H1 (cell line): ENCODE measurements at regions not wholly inside any gene's neighbourhood (a gene's known extent, or its start where the extent isn't known, plus 50 kb on each side); places are given as distances from the start of the nearest gene placed in this dataset.
A peak's percentile ranks its signal among the peaks of the same experiment; 100 is the strongest.

Experiments used
- CTCF ChIA-PET: fragments of 300-600 bp; sonication (Branson Sonifier 250); formaldehyde crosslinking; loops from one replicate; lab custom pipeline; 2021; ENCODE audit not compliant: partially characterized antibody; lab: Charles Lee
- POLR2A ChIA-PET: fragments of 300-600 bp; sonication (Branson Sonifier 250); formaldehyde crosslinking; loops from one replicate; lab custom pipeline; 2021; ENCODE audit warnings: inconsistent platforms; ENCODE audit not compliant: partially characterized antibody; lab: Charles Lee
- DNase-seq, 2 experiments: peaks; one replicate each; pipeline versions ENCODE4 v3.0.0 to v3.0.0-alpha.2; 2010 to 2022; ENCODE audit warnings: low spot score in 2 of 2, low read depth in 1 of 2, mixed read lengths in 1 of 2
- FAIRE-seq: peaks from 2 replicates; lab custom pipeline; 2011; peaks lifted over from hg19 to GRCh38; lab: Jason Lieb, UNC
- H2AFZ ChIP-seq: 2 replicates; pipeline ENCODE4 v1.8.1; 2012; ENCODE audit warnings: low read length, inconsistent platforms
- H2AK5ac ChIP-seq: 2 replicates; pipeline ENCODE4 v1.6.1; 2013; ENCODE audit warnings: low read depth, low read length
- H2BK120ac ChIP-seq: replicated peaks from 2 replicates; pipeline ENCODE3; 2013; ENCODE audit warnings: low read depth, low read length, inconsistent platforms
- H2BK12ac ChIP-seq: 2 replicates; pipeline ENCODE4 v1.6.1; 2013; ENCODE audit warnings: low read depth, low read length
- H2BK15ac ChIP-seq: 2 replicates; pipeline ENCODE4 v1.6.1; 2013; ENCODE audit warnings: low read length
- H2BK20ac ChIP-seq: 2 replicates; pipeline ENCODE4 v1.6.1; 2013; ENCODE audit warnings: low read length
- H2BK5ac ChIP-seq: 2 replicates; pipeline ENCODE4 v1.6.1; 2013; ENCODE audit warnings: low read depth, low read length
- H3K14ac ChIP-seq: 2 replicates; pipeline ENCODE4 v1.6.1; 2013; ENCODE audit warnings: inconsistent platforms; ENCODE audit not compliant: insufficient read length
- H3K18ac ChIP-seq: 2 replicates; pipeline ENCODE4 v1.6.1; 2013; ENCODE audit warnings: low read length; ENCODE audit errors: extremely low read depth
- H3K23ac ChIP-seq: 2 replicates; pipeline ENCODE4 v1.6.1; 2013; ENCODE audit warnings: inconsistent platforms; ENCODE audit not compliant: insufficient read length
- H3K23me2 ChIP-seq: 2 replicates; pipeline ENCODE4 v1.6.1; 2013; ENCODE audit warnings: low read depth, low read length
- H3K27ac ChIP-seq: 2 replicates; pipeline ENCODE4 v1.6.1; 2011; ENCODE audit warnings: low read depth, low read length, inconsistent platforms
- H3K27me3 ChIP-seq, 4 experiments: replicated peaks in 1 of 4; 1 replicate in 1 of 4; 2 replicates in 3 of 4; pipeline versions ENCODE4 v1.6.1 to v1.8.1; 2011 to 2013; ENCODE audit warnings: low read length in 3 of 4, mild to moderate bottlenecking in 3 of 4, inconsistent platforms in 2 of 4, mixed read lengths in 2 of 4, moderate library complexity in 1 of 4; ENCODE audit not compliant: control insufficient read depth in 3 of 4, insufficient read depth in 3 of 4; ENCODE audit errors: extremely low read depth in 1 of 4
- H3K36me3 ChIP-seq, 4 experiments: 2 replicates each; pipeline versions ENCODE4 v1.6.1 to v1.8.1; 2011 to 2013; ENCODE audit warnings: mild to moderate bottlenecking in 4 of 4, low read length in 3 of 4, moderate library complexity in 2 of 4, control low read depth in 1 of 4, inconsistent platforms in 1 of 4; ENCODE audit not compliant: insufficient read depth in 4 of 4, control insufficient read depth in 2 of 4
- H3K4ac ChIP-seq: replicated peaks from 2 replicates; pipeline ENCODE3; 2013; ENCODE audit warnings: low read length, low read depth, mixed read lengths, inconsistent platforms; ENCODE audit not compliant: insufficient read length
- H3K4me1 ChIP-seq, 4 experiments: replicated peaks in 1 of 4; 1 replicate in 1 of 4; 2 replicates in 3 of 4; pipeline versions ENCODE4 v1.6.1 to v1.8.1; 2011 to 2013; ENCODE audit warnings: low read length in 3 of 4, inconsistent platforms in 2 of 4, mixed read lengths in 1 of 4; ENCODE audit not compliant: insufficient read depth in 4 of 4, control insufficient read depth in 3 of 4
- H3K4me2 ChIP-seq, 2 experiments: 2 replicates each; pipeline versions ENCODE4 v1.6.1 to v1.8.1; 2011 to 2013; ENCODE audit warnings: low read depth in 2 of 2, low read length in 2 of 2, control low read depth in 1 of 2, inconsistent platforms in 1 of 2, mild to moderate bottlenecking in 1 of 2; ENCODE audit not compliant: insufficient read depth in 1 of 2
- H3K4me3 ChIP-seq, 4 experiments: fragments of 200-600, 300-600 bp in 1 of 4; sonication (generic), shearing (Covaris generic), sonication (Bioruptor Twin) in 1 of 4; 2 replicates each; pipeline versions ENCODE4 v1.5.1 to v1.8.1; 2011 to 2016; ENCODE audit warnings: low read length in 4 of 4, low read depth in 3 of 4, control low read depth in 2 of 4, inconsistent platforms in 2 of 4, mild to moderate bottlenecking in 2 of 4, mixed read lengths in 1 of 4, moderate library complexity in 1 of 4; ENCODE audit not compliant: insufficient read depth in 2 of 4; ENCODE audit errors: extremely low read depth in 1 of 4
- H3K56ac ChIP-seq: replicated peaks from 2 replicates; pipeline ENCODE3; 2013; ENCODE audit warnings: low read depth, mild to moderate bottlenecking, mixed read lengths, low read length, inconsistent platforms; ENCODE audit not compliant: insufficient read length
- H3K79me1 ChIP-seq: 2 replicates; pipeline ENCODE4 v1.6.1; 2013; ENCODE audit warnings: low read depth, low read length, control low read depth
- H3K79me2 ChIP-seq, 2 experiments: 2 replicates each; pipeline versions ENCODE4 v1.6.1 to v1.8.1; 2012 to 2013; ENCODE audit warnings: low read length in 2 of 2, mild to moderate bottlenecking in 2 of 2, inconsistent platforms in 1 of 2; ENCODE audit not compliant: insufficient read depth in 2 of 2, control insufficient read depth in 1 of 2
- H3K9ac ChIP-seq, 4 experiments: replicated peaks in 1 of 4; 1 replicate in 1 of 4; 2 replicates in 3 of 4; pipeline versions ENCODE4 v1.6.1 to v1.8.1; 2011 to 2013; ENCODE audit warnings: low read depth in 3 of 4, low read length in 3 of 4, control low read depth in 2 of 4, mild to moderate bottlenecking in 2 of 4, moderate library complexity in 2 of 4, inconsistent platforms in 1 of 4; ENCODE audit errors: extremely low read depth in 1 of 4
- H3K9me3 ChIP-seq, 2 experiments: 2 replicates each; pipeline versions ENCODE4 v1.6.1 to v1.8.1; 2012 to 2013; ENCODE audit warnings: mild to moderate bottlenecking in 2 of 2, moderate library complexity in 2 of 2, control low read depth in 1 of 2, inconsistent platforms in 1 of 2, low read depth in 1 of 2, low read length in 1 of 2, mixed read lengths in 1 of 2; ENCODE audit not compliant: insufficient read depth in 2 of 2
- H4K20me1 ChIP-seq, 2 experiments: replicated peaks in 1 of 2; 2 replicates each; pipeline versions ENCODE3 to v1.8.1; 2011 to 2013; ENCODE audit warnings: inconsistent platforms in 2 of 2, low read length in 2 of 2, mild to moderate bottlenecking in 1 of 2; ENCODE audit not compliant: insufficient read depth in 2 of 2, control insufficient read depth in 1 of 2
- H4K5ac ChIP-seq: 2 replicates; pipeline ENCODE4 v1.6.1; 2013; ENCODE audit warnings: low read length, low read depth, mixed read lengths, inconsistent platforms; ENCODE audit not compliant: insufficient read length
- H4K8ac ChIP-seq: 2 replicates; pipeline ENCODE4 v1.8.0; 2013; ENCODE audit warnings: mild to moderate bottlenecking, moderate library complexity, low read length, inconsistent platforms; ENCODE audit not compliant: insufficient read depth; ENCODE audit errors: extremely low read depth
- H4K91ac ChIP-seq: replicated peaks from 2 replicates; pipeline ENCODE3; 2013; ENCODE audit warnings: low read length, mixed read lengths, inconsistent platforms; ENCODE audit not compliant: insufficient read length
- ATF2 ChIP-seq: IDR thresholded peaks from 2 replicates; pipeline ENCODE4 v1.6.1; 2012; ENCODE audit warnings: low read length, inconsistent platforms
- BCL11A ChIP-seq, 2 experiments: IDR thresholded peaks; one replicate each; pipeline ENCODE4 v1.6.1; 2011; ENCODE audit warnings: low read depth in 2 of 2, low read length in 2 of 2, mild to moderate bottlenecking in 2 of 2
- CTBP2 ChIP-seq: IDR thresholded peaks from 2 replicates; pipeline ENCODE4 v1.7.0; 2011; ENCODE audit warnings: borderline replicate concordance, mild to moderate bottlenecking, moderate library complexity, mixed read lengths, low read length; ENCODE audit not compliant: insufficient read depth, insufficient read length
- CTCF ChIP-seq, 3 experiments: IDR thresholded peaks; 1 replicate in 2 of 3; 2 replicates in 1 of 3; pipeline versions ENCODE4 v1.5.1 to v1.6.1; 2011; ENCODE audit warnings: low read length in 3 of 3, mild to moderate bottlenecking in 3 of 3, inconsistent platforms in 2 of 3, low read depth in 1 of 3, moderate library complexity in 1 of 3; ENCODE audit not compliant: insufficient read depth in 1 of 3; ENCODE audit errors: control extremely low read depth in 1 of 3
- MAX ChIP-seq: IDR thresholded peaks from 2 replicates; pipeline ENCODE4 v1.6.1; 2012; ENCODE audit warnings: inconsistent platforms
- SAP30 ChIP-seq: fragments of 300-600 bp; sonication (generic); IDR thresholded peaks from 2 replicates; pipeline ENCODE4 v1.7.1; 2012; ENCODE audit warnings: low read length, moderate library complexity, mild to moderate bottlenecking, inconsistent platforms; ENCODE audit not compliant: insufficient read depth, insufficient replicate concordance
- SP4 ChIP-seq: IDR thresholded peaks from 2 replicates; pipeline ENCODE4 v1.6.1; 2012; ENCODE audit warnings: low read length, inconsistent platforms
- TAF7 ChIP-seq: optimal IDR thresholded peaks from 2 replicates; pipeline ENCODE3; 2011; ENCODE audit warnings: low read depth, mild to moderate bottlenecking, inconsistent platforms, low read length, moderate library complexity, borderline replicate concordance
- TEAD4 ChIP-seq: IDR thresholded peaks from 2 replicates; pipeline ENCODE4 v1.6.1; 2012; ENCODE audit warnings: low read depth, low read length, inconsistent platforms, mixed read lengths
- WGBS, 2 experiments: shearing (Covaris generic) in 1 of 2; methylation state at CpG; one replicate each; pipeline versions ENCODE4 v1.1.6 to v1.1.7; 2013 to 2015; ENCODE audit warnings: low lambda C conversion rate in 2 of 2, mixed read lengths in 2 of 2, inconsistent platforms in 1 of 2, low coverage in 1 of 2, missing lambda C conversion rate in 1 of 2; ENCODE audit not compliant: insufficient replicate concordance in 2 of 2, insufficient coverage in 1 of 2, insufficient read length in 1 of 2; ENCODE audit errors: extremely low coverage in 1 of 2, missing lambda C conversion rate in 1 of 2; 5-methylcytosine and 5-hydroxymethylcytosine counted together

GRCh38 chr4:27101126-27101525 lies 240.5 kb downstream of the STIM2 start:
- Histone ChIP-seq H3K18ac (no peak overlapping the region), H3K79me1 (no peaks in the 10 kb centered on the region), H2BK120ac (no peak overlapping the region), H2BK20ac (no peak overlapping the region; the same call in 1 of the 2 replicates), H3K79me2 (no peaks in the 10 kb centered on the region), H3K4ac (no peak overlapping the region), H2BK15ac (peak overlapping the region; percentile 29; the same call in 1 of the 2 replicates), H4K5ac (no peak overlapping the region), H3K23ac (no peak overlapping the region), H2BK5ac (no peak overlapping the region), H2BK12ac (peak overlapping the region; percentile 75; the same call in 1 of the 2 replicates), H3K23me2 (no peaks in the 10 kb centered on the region), H4K20me1 (no peaks in the 10 kb centered on the region), H3K36me3 (no peaks in the 10 kb centered on the region), H3K27ac (no peak overlapping the region), H4K8ac (no peak overlapping the region), H3K9ac (no peak overlapping the region), H3K27me3 (no peaks in the 10 kb centered on the region), H3K14ac (no peak overlapping the region), H2AFZ (no peak overlapping the region), H3K4me1 (peaks cover under 1 to 8% (median 6%) of the 10 kb centered on the region in 4 experiments; a peak in 5 of 7 replicates), H4K91ac (peak overlapping the region; percentile 63), H2AK5ac (no peak overlapping the region), H3K9me3 (no peaks in the 10 kb centered on the region), H3K4me3 (no peak overlapping the region), H3K4me2 (no peak overlapping the region), H3K56ac (no peak overlapping the region)
- no peak for TF ChIP-seq BCL11A (IDR thresholded peaks at IDR 0.05; ENCODE audit: low read depth in 2 of 2, low read length in 2 of 2)
- no peak for TF ChIP-seq TAF7
- TF ChIP-seq SP4: no peak
- no peak for TF ChIP-seq CTCF (IDR thresholded peaks at IDR 0.05; ENCODE audit: control extremely low read depth in 1 of 3, insufficient read depth in 1 of 3, low read depth in 1 of 3, low read length in 3 of 3)
- no peak for TF ChIP-seq CTBP2
- no peak for TF ChIP-seq TEAD4
- TF ChIP-seq SAP30: no peak
- no peak for TF ChIP-seq MAX
- no peak for TF ChIP-seq ATF2
- FAIRE-seq (no peak), DNase-seq (no peak)
- 91% methylated on average over 12 of the region's 12 CpGs; no CpG with 5 or more reads in 1 of the 2 experiments for WGBS, 2 experiments
- CTCF ChIA-PET: interaction anchor here (0.9 to 9.3 kb wide), 6 partner anchors 10 to 217 kb away, joined by 3 to 60 read pairs (median 4); no protein-coding TSS in a partner anchor
- POLR2A ChIA-PET: interaction anchor here (1.2 kb wide), 1 partner anchor 13 kb away, joined by 3 read pairs; no protein-coding TSS in a partner anchor
